ENCODE measurements at regions not wholly inside any gene's neighbourhood (a gene's known extent, or its start where the extent isn't known, plus 50 kb on each side); places are given as distances from the start of the nearest gene placed in this dataset.

- H3K4me1 ChIP-seq (ENCODE audit: insufficient read depth, low read length), result no peaks in the 10 kb centered on the region
- ATAC-seq, result no peak
- H3K9ac ChIP-seq (ENCODE audit: insufficient read depth, low read depth, low read length), result no peak overlapping the region
- ChIA-PET CTCF (ENCODE audit: low intra/inter-chr PET ratio, low total read pairs) (no interaction called here), POLR2A (no interaction called here)
- no peaks in the 10 kb centered on the region for H3K79me2 ChIP-seq (ENCODE audit: insufficient read depth, low read length)
- H3K36me3 ChIP-seq (replicated peaks in 1 of 2; ENCODE audit: control insufficient read depth in 1 of 2, insufficient read depth in 2 of 2, low read length in 2 of 2), result no peaks in the 10 kb centered on the region
- no peak overlapping the region for H3K4me3 ChIP-seq (replicated peaks in 1 of 3; ENCODE audit: insufficient read depth in 1 of 3, low read depth in 2 of 3, low read length in 3 of 3)
- in situ Hi-C loops (cut with HindIII; ENCODE audit: extremely low pct_ligation_motif_present, low pct_unique_long_range_greater_than_20kb), result no loop called here
- no peaks in the 10 kb centered on the region for H4K20me1 ChIP-seq (ENCODE audit: insufficient read depth, low read length)
- no peak overlapping the region for H3K4me2 ChIP-seq (ENCODE audit: low read depth, low read length)
- no peak overlapping the region for H2AFZ ChIP-seq (ENCODE audit: low read length)
- intact Hi-C loops (cut with micrococcal nuclease; ENCODE audit: unreplicated experiment), result no loop called here
- 9% methylated on average over 4 of the region's 4 CpGs for WGBS (ENCODE audit: low lambda C conversion rate)
- H3K27ac ChIP-seq (ENCODE audit: extremely low read length, insufficient read depth, low read length), result no peak overlapping the region
- no peak for FAIRE-seq
- DNase-seq (ENCODE audit: low spot score), result no peak
- H3K27me3 ChIP-seq (ENCODE audit: control insufficient read depth in 1 of 2, insufficient read depth in 2 of 2, low read length in 2 of 2), result no peaks in the 10 kb centered on the region
- BruUV-seq (replicated peaks), result no TSS peak
- no peak for TF ChIP-seq ZNF597 (CRISPR knock-in tag; IDR thresholded peaks at IDR 0.05)
- TF ChIP-seq NR1H2 (CRISPR knock-in tag; IDR thresholded peaks at IDR 0.05; ENCODE audit: borderline replicate concordance, low read depth), result no peak
- no peak for TF ChIP-seq PHB2 (IDR thresholded peaks at IDR 0.05; ENCODE audit: partially characterized antibody)
- TF ChIP-seq ZBTB7A (CRISPR knock-in tag; IDR thresholded peaks at IDR 0.05), result no peak
- no peaks in the 10 kb centered on the region for H3K9me3 ChIP-seq (ENCODE audit: low read length)
These were observed 226.7 kb upstream of the PDGFD start for GRCh38 chr11:104390651-104391050.

GRCh38 chr11:104385884-104386283, 221.9 kb upstream of the PDGFD start:
- no peaks in the 10 kb centered on the region for H4K20me1 ChIP-seq (ENCODE audit: insufficient read depth, low read length)
- H3K9me3 ChIP-seq (ENCODE audit: low read length), result no peaks in the 10 kb centered on the region
- no peak overlapping the region for H3K4me3 ChIP-seq (replicated peaks in 1 of 3; ENCODE audit: insufficient read depth in 1 of 3, low read depth in 2 of 3, low read length in 3 of 3)
- no peak overlapping the region for H2AFZ ChIP-seq (ENCODE audit: low read length)
- ATAC-seq (no peak), FAIRE-seq (no peak), DNase-seq (ENCODE audit: low spot score) (no peak)
- H3K79me2 ChIP-seq (ENCODE audit: insufficient read depth, low read length), result no peaks in the 10 kb centered on the region
- no peaks in the 10 kb centered on the region for H3K27me3 ChIP-seq (ENCODE audit: control insufficient read depth in 1 of 2, insufficient read depth in 2 of 2, low read length in 2 of 2)
- no peak overlapping the region for H3K27ac ChIP-seq (ENCODE audit: extremely low read length, insufficient read depth, low read length)
- TF ChIP-seq PRDM10 (CRISPR knock-in tag; IDR thresholded peaks at IDR 0.05; ENCODE audit: low read depth) (no peak), ATF7-NPFF (CRISPR knock-in tag; IDR thresholded peaks at IDR 0.05; ENCODE audit: low read depth) (no peak), NFE2L2 (IDR thresholded peaks at IDR 0.05; ENCODE audit: low read length) (peak; percentile 71)
- H3K4me2 ChIP-seq (ENCODE audit: low read depth, low read length), result peak overlapping the region; percentile 45; the same call in 1 of the 2 replicates
- no peak overlapping the region for H3K9ac ChIP-seq (ENCODE audit: insufficient read depth, low read depth, low read length)
- no peaks in the 10 kb centered on the region for H3K36me3 ChIP-seq (replicated peaks in 1 of 2; ENCODE audit: control insufficient read depth in 1 of 2, insufficient read depth in 2 of 2, low read length in 2 of 2)
- in situ Hi-C loops (cut with HindIII; ENCODE audit: extremely low pct_ligation_motif_present, low pct_unique_long_range_greater_than_20kb), result no loop called here
- WGBS (ENCODE audit: low lambda C conversion rate), result 2% methylated on average over 1 of the region's 1 CpG
- H3K4me1 ChIP-seq (ENCODE audit: insufficient read depth, low read length), result no peaks in the 10 kb centered on the region
- CTCF ChIA-PET (ENCODE audit: low intra/inter-chr PET ratio, low total read pairs), result no interaction called here
- intact Hi-C loops (cut with micrococcal nuclease; ENCODE audit: unreplicated experiment), result no loop called here
- BruUV-seq (replicated peaks), result no TSS peak
- POLR2A ChIA-PET, result no interaction called here
